HG02678 (cell line): ENCODE measurements at regions not wholly inside any gene's neighbourhood (a gene's known extent, or its start where the extent isn't known, plus 50 kb on each side); places are given as distances from the start of the nearest gene placed in this dataset.

Source experiments
- ATAC-seq: cut with Tn5 transposase; IDR thresholded peaks from one replicate; pipeline ENCODE4 v1.9.1; 2021; ENCODE audit warnings: mild to moderate bottlenecking, moderate library complexity; ENCODE audit not compliant: unreplicated experiment

DNA sequence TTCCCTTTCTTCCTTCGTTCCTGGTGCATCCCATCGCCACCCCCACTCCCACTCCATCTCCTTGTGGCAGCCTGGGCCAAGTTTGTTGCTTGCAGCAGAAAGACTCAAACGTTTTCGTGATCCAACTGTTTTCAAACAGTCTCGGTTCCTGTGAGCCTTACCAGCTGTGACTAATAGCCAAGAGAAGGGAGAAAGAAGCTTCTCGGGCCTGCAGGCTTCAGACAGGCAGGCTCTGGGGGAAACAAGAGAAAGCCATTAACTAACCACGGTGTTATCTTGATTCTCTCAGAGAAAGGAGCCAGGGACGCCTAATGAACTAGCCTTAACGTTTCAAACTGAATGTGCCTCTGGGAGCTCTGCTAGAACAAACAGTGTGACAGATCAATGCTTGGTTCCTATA lies 742.0 kb downstream of the NR2F2 start:
- ATAC-seq: no peak

DNA sequence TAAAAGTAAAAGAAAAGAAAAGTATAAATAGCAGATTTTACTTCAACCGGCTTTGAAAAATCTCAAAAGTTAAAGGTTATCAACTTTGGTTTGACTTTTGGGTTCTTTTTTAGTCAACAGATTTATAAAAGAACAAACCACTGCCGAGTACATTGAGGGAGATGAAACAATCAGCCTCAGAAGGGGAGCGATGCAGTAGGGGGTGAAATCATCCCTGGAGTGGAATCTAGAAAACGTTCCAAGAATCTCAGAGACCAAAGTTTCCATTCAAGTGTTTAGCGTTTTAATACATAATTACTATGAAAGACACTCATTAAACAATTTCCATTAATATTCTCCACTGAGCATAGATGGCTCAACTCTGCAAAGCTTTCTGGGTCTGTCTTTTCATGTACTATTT lies 745.5 kb downstream of the NR2F2 start:
- ATAC-seq: no peak

DNA sequence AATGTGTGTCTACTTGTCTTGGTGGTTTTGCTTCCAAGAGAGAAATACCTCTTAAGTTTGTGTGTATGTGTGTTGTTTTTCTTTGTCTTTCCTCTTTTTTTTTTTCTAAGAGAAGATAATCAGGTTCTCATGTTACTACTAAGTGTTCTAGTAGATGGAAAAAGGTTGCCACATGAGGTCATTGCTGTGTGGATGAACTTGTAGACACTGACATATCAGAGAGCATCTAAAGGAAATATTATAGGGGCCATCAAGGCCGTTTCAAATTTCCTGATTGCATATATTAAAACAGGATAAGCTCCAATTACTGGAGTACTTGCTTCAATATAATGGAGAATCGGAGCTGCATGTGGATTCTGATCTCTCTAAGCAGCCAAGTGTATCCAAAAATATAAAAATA lies 747.5 kb downstream of the NR2F2 start:
- ATAC-seq: no peak

DNA sequence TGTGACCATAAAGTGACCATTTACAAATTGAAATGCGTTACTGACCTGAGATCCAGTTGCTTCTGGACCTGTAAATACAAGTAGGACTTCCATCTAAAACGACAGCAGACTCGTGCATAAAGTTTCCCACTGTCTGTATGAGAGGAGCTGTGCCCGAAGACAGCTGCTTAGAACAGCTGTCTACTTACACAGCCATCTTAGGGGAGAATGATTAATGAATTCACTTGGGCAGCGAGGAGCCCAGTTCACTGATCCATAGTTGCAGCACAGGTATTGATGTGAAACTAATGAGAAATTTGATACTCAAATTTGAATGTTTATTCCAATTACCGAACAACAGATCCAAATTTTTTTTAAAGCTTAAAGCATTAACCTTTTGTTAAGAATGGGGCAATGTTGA lies 748.1 kb downstream of the NR2F2 start:
- ATAC-seq: no peak

DNA sequence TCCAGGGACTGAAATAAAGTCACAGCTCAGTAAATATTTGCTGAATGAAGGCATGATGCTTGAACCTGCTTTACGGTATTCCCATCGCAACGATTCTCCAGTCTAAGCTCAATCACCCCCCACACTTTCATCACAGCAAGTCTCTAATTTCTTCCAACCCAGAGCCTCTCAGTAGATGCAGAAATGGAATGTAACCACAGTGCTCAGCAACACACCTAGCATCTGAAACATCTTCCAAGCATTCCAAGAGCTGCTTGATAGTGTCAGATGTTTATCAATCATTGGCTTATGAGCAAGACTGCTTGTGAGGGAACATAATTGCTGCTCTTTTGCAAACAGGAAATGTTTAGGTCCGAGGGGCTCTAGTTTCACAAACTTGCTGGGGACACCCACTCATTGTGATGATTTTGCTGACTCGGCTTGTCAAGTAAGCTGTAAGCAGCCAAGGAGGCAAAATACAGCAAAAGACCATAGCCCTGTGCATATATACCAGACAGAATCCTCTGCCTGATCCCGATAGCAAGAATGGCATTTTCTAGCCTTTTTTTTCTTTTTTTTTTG lies 751.2 kb downstream of the NR2F2 start:
- no peak for ATAC-seq

DNA sequence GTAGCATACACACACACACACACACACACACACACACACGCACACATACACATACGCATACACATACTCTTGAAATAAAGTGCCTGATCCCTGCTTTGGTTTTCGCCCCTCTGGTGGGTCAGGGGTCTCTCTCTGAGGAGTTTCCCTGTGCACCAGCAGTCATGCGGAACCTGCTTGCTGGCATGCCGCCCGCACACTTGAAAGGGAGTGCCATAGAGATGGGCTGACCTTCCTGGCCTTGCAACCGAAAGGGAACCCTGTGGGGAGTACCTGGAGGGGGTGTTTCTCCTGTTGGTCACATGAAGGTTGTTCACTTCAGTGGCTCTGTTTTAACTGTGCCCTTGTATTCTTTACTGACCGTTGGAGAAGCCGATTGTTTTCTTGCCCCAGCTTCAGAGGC lies 752.3 kb downstream of the NR2F2 start:
- no peak for ATAC-seq

DNA sequence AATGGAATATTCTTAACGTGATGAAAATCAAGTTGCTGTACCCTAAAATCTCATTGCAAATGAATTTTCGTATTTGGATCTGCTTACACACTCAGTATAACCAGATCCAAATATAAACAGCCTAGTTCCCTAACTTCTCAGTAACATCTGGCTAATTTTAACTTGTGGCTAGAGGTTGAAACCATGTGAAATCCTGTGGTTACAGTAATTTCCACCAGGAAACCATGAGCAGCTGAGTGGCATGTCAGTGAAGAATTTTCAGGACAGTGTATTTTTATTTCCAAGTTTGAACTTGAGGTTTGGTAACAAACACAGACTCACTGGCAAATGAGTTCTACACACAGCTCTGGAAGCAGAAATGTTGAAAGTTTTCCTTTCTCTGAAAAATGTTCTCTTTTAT lies 754.1 kb downstream of the NR2F2 start:
- no peak for ATAC-seq

DNA sequence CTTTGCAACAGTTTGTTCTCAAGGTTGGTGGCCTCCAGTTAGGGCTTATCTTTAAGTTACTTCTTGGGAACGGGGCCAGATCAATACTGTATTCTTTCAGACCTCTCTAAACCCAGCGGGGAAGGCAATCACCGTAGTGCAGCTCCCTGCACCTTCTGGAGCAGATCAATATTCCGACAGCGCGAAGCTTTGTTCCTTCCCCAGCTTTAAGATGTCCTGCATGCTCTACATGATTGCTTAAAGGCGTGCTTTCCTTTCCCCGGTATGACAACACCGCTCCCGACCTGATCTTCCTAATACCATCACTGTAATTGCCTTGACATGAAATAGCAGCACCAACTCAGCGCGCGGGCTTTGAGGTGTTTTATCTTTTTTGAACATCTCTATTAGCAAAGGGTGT lies 755.2 kb downstream of the NR2F2 start:
- ATAC-seq: no peak

DNA sequence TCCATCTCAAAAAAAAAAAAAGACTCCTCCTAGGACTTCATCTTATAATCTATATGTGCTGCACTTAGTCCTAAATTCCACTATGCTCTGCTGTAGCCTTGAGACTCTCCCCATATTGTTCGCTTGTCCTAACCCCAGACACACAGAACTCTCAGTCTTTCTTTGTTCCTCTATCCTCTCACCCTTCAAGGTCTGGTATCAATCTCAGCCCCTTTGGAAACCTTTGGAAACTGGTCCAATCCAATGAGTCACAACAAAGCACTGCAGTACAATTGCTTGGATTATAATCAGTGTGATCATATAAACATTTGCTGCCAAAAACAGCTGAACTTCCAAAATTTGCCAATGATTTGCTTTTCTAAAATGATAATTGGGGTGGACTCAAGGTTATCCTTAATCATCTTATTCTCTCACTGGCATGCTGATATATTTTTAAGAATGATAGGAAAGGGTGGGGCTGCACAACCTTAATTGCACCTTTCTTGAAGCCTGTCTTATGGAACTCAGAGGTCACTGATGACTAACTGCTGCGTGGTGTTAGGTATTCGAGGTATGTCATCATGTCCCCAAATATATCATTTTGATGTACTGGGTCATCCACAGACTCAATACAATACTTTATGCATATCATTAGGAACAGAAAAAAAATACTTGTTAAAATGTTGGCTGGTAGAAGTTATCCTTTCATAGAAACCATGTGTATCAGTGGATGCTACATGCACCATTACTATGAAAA lies 756.7 kb downstream of the NR2F2 start:
- no peak for ATAC-seq

DNA sequence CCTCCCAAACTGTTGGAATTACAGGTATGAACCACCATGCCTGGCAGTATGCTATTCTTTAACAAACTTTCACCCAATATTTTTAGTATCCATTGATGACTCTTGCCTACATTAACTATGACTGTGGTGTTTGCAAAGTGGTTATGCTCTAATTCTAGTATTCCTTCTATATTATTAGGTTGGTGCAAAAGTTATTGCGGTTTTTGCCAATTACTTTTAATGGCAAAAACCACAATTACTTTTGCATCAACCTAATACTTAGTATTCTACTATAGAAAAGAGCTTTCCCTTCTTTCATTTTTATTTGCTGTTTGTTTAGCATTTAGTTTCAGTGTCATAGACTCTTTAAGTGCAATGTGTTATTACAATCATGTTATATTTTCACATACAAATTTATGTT lies 760.6 kb downstream of the NR2F2 start:
- no peak for ATAC-seq

DNA sequence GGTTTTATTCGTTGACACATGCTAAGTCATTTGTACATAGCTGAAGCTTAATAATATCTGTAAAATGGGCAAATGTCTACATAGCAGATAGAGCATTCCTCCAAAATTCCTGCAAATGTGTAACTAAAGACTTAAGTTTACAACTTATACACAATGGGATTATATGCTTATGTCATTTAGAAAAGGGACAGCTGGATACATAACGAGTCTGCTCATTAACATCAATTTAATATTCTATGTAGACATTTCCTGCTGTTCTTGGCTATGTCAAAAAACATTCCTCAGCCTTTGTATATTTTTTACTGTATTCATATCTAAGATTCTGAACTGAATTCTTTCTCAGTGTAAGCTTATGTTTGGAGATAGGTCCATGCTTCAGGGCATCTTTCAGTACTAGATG lies 762.2 kb downstream of the NR2F2 start:
- no peak for ATAC-seq

DNA sequence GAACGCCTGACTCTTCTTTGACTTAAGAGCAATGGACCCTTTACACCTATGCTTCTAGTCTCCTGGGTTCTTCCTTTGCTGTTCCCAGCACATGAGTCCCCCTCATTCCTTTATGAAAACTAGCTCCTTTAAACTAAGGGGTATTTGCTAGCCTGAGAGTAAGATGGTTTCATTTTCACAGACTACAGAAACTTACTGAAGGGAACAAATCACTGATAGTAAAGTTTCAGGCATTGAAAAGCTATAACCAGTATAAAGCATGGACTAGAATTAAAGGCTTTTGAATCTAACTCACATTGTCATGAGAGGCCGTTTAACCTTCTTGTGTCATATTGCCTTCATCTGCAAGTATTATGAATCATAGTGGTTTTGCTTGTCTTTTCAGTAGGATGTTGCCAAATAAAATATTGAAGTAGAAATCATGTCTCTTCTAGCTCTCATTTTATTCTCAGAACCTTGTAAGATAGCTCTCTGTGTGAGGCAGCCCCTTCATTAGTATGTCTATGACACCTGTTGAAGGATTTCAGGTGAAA lies 765.9 kb downstream of the NR2F2 start:
- ATAC-seq: no peak

DNA sequence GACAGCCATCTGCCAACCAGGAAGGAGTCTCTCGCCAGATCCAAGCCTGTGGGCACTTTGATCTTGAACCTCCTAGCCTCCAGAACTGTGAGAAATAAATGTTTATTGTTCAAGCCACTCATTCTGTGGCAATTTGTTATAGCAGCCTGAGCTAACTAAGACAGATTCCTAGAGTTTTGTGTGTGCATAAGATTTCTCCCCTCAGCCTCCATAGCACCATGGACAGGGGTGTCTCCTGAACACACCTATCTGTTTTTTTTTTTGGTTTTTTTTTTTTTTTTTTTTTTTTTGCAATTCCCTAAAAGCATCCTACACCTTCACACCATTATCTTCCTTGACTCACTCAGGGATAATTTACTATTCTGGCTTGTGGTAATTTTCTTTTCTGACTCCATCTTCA lies 768.5 kb downstream of the NR2F2 start:
- ATAC-seq: no peak

DNA sequence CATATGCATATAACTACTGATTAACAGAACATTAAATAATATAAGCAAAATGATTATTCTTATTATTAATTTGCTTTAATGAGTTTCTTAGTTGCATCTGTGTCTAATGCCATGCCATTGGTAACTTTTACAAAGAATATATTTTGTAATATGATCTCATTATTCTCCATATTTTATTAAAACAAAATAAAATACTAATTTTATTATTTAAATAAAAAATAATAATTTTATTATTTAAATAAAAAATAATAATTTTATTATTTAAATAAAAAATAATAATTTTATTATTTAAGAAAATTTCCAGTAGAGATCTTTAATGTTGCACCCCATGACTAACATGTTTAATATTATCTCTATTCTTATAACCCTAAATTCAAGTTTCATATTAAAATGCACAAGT lies 771.1 kb downstream of the NR2F2 start:
- ATAC-seq: no peak

DNA sequence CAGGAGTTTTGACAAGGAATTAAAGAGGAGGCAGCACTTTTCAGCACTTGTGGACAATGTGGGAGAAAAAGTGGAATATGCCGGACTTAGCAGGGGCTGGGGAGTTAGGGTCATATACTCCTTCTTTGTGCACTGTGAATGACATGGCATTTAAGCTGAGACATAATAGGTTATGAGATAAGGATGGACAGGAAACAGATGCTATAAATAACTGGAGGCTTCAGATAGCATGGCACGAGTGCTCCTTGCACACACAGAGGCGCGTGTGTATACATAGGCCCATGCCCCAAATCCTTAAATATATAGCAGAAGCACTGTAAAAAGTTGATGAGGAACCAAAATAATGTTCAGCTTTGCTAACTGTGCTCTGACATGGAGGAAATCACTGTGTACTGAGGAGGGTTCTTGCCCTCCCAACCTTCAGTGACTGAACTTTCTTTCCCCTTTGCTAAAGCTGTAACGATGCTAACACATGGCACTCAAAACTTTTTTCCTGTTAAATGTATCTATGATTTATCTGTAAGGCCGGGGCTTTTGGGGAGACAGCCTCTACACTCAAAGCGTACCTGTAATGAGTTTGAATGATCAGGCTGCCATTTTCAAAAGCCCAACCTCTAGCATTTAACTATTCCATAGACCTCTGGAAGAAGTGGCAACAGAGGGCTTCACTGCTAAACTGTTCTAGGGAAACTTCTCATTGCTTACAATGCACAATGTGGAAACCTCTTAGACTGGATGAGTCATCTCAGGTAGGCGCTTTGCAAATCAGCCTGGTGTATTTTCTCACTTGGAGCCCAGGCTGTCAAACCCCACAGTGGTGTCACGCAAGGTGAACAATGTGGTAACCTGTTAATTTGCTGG lies 784.6 kb downstream of the NR2F2 start:
- no peak for ATAC-seq

DNA sequence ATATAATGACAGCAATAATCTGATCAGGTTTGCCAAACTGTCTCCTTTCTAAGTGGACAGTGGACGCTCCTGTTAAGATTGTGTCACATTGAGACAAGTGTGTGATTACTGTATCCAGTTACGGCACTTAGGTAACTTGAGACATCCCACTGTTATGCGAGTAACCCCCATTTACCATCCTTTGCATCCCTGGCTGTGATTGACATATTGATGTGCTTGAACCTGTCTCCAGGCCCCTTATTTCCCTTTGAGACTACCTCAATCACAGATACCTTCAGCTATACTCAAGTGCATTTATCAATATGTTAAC lies 785.2 kb downstream of the NR2F2 start:
- ATAC-seq: no peak

DNA sequence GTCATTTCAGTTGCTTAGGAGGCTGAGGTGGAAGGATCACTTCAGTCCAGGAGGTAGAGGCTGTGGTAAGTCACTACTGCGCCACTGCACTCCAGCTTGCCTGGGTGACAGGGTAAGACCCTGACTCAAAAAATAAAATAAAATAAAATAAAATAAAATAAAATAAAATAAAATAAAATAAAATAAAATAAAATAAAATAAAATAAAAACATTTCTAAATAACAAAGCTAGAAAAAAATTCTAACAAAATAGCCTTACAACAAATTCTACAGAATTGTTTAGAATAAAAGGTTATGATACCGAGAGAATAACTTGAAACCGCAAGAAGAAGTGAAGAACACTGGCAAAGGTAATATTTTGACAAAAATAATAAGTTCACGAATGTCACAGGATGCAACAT lies 794.3 kb downstream of the NR2F2 start:
- ATAC-seq: no peak

DNA sequence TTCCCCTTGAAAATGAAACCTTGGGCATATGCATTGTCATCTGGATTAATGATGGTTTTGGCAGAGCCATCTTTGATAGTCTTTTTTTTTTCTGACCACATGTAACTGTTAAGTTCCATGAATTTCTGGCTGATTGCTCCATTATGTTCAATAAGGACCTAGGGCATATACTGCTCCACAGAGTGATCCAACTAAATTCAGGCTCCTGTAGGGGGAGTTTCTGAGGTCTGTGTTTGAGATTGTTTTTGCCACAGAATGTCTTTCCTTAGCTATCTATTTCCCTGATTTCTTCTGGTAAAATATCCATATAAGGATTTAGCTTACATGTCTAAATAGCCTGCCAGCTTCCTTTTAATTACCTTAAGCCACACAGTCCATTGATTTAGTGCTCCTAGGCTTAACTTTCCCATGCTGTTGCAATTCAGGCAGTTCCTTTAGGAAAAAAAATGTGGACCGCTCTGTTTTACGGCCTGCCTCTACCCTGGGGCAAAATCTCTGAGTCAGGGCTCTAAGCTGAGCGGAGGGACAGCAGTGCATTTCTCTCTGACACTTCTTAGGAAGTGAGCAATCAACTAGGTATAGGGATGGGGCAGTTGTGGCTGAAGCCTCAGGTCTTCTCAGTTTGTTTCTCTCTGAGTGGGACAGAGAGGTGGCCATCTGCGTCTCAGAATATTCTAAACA lies 796.2 kb downstream of the NR2F2 start:
- ATAC-seq: no peak

DNA sequence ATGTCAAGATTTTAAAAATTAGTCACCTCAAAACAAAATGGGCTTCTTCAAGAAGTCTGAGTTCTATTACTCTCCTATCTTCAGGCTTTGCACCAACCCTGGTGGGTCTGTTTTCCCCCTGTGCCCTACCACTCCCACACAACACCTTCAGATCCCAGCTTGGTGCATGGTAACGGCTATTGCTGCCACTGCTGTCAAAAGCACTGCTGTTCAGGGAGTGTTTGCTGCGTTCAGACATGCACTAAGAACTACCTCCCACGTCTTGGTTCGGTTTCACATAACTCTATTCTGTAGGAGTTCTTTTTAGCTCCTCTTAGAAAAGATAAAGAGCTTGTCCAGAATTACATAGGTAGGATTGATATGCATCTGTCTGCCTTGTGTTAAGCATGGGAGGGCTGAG lies 799.2 kb downstream of the NR2F2 start:
- no peak for ATAC-seq

DNA sequence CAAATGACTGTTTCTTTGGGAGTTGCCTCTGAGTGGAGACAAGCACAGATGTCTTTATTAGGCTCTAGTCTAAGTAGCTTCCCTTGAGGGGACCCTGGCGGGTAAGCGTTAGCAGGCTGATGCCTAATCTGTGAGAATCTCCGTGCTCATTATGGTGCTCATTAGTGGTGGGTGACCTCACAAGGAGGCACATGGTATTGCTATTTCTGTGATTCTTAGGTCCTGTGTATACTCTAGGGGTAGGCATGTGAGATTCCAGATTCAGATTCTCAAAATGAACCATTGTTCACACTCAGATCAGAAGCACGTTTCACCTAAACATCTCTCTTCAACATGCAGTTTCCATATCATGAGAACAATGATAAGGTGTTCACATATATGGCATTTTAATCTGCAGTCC lies 809.7 kb downstream of the NR2F2 start:
- ATAC-seq: no peak

DNA sequence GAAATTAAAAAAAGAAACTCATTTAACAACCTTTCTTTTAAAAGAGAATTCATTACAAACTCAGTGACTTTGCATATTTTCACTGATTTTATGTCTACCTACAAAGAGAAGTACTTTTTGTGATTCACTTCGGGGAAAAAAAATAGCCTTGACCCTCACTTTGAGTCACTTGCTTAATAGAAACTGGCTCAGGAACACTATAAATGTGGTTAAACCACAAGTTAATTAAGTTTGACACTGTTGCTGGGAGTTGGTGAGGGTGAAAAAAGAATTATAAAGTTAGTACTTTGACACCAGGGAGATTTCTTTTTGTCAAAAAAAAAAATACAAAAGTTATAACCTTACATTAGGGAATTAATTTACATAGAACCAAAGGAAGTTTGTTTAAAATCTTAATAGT lies 810.9 kb downstream of the NR2F2 start:
- no peak for ATAC-seq

DNA sequence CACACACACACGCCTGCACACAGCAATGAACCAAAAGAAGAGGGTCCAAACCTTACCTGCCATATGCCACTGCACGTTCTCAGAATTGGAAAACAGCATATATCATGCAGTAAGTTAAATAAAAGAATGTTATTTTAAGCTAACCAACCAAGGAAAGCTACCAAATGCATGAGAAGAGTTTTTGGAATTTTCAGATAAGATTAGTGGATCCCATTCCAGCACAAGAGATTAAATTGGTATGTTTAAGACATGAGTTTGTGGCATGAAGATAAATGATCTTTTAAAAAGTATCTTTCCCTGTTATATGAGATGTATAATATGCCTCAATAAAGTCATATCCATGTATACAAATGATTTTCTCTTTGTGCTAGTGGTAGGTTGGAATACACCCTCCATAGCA lies 811.4 kb downstream of the NR2F2 start:
- ATAC-seq: no peak
